Psoas muscle (tissue), 7 donors: ENCODE measurements at regions not wholly inside any gene's neighbourhood (a gene's known extent, or its start where the extent isn't known, plus 50 kb on each side); places are given as distances from the start of the nearest gene placed in this dataset.

Source experiments
- ATAC-seq, 4 donors: fragments of 200-7000 bp; cut with Tn5 transposase; one replicate each; pipeline ENCODE4 v1.9.1; 2020; ENCODE audit warnings: moderate library complexity in 3 of 4, mild to moderate bottlenecking in 2 of 4
- DNase-seq, 2 donors: peaks; one replicate each; pipeline ENCODE4 v3.0.0-alpha.2; 2020
- H3K27ac ChIP-seq: fragments of 200-600 bp; one replicate; pipeline ENCODE4 v1.8.0; 2022
- H3K27me3 ChIP-seq, 3 donors: fragments of 200-600 bp in 1 of 3; one replicate each; pipeline versions ENCODE4 v1.6.1 to v1.8.0; 2013 to 2022; ENCODE audit warnings: low read length in 2 of 3, mild to moderate bottlenecking in 2 of 3, moderate library complexity in 1 of 3; ENCODE audit not compliant: insufficient read depth in 3 of 3
- H3K36me3 ChIP-seq, 2 donors: fragments of 200-600 bp in 1 of 2; one replicate each; pipeline versions ENCODE4 v1.6.1 to v1.8.0; 2013 to 2022; ENCODE audit warnings: low read depth in 1 of 2, mild to moderate bottlenecking in 1 of 2, moderate library complexity in 1 of 2; ENCODE audit not compliant: insufficient read depth in 1 of 2
- H3K4me1 ChIP-seq: fragments of 200-600 bp; one replicate; pipeline ENCODE4 v1.8.0; 2022
- H3K4me3 ChIP-seq: fragments of 200-600 bp; one replicate; pipeline ENCODE4 v1.8.0; 2022; ENCODE audit warnings: mild to moderate bottlenecking
- H3K9me3 ChIP-seq: fragments of 200-600 bp; one replicate; pipeline ENCODE4 v1.8.0; 2022
- CTCF ChIP-seq: fragments of 200-600 bp; IDR thresholded peaks from one replicate; pipeline ENCODE4 v1.8.0; 2022; ENCODE audit warnings: antibody characterized with exemption
- WGBS, 3 donors: extraction: QIAGEN DNeasy Blood & Tissue Kit; methylation state at CpG; one replicate each; pipeline versions ENCODE4 v1.1.6 to v1.1.7; 2013; 5-methylcytosine and 5-hydroxymethylcytosine counted together
- intact Hi-C, 2 donors: fragments of 100-400 bp; cut with DNase I; formaldehyde crosslinking; loops; one replicate each; pipeline versions ENCODE4 v1.11.0 to v1.14.2; 2022
- donor health status: healthy with polysubstance abuse.
- donor health status: DM: no; HTN: no; CAD: no; lungs with moderate emphysema.
- donor health status: Bipolar disorder and iron deficiency.
- donor health status: healthy.
- donor health status: DM: yes; HTN: yes; CAD: no.
- donor health status: DM: no; HTN: no; CAD: no.
- donor health status: DM: yes; HTN: yes; CAD: no.

- no peaks in the 10 kb centered on the region for H3K27me3 ChIP-seq
- no peak for TF ChIP-seq CTCF
- H3K9me3 ChIP-seq = no peaks in the 10 kb centered on the region
- H3K36me3 ChIP-seq = no peaks in the 10 kb centered on the region
- no peak overlapping the region for H3K27ac ChIP-seq
- intact Hi-C loops = loop anchor here in 1 of 2 donors (10.0 kb wide), 1 partner anchor 290 kb away; the partner anchor contains the start of gene ZSWIM6
- peaks cover 17% of the 10 kb centered on the region for H3K4me1 ChIP-seq
- DNase-seq (no peak), ATAC-seq (no peak)
- WGBS, 3 donors = 81 to 96% (median 84%) methylated on average over 3 of the region's 3 CpGs
- peak overlapping the region; percentile 66 for H3K4me3 ChIP-seq
Measured at GRCh38 chr5:61624553-61625136, 292.6 kb downstream of the ZSWIM6 start.

GRCh38 chr5:61625137-61625561, 293.1 kb downstream of the ZSWIM6 start:
- Histone ChIP-seq H3K27me3 (no peaks in the 10 kb centered on the region), H3K4me1 (peaks cover 16% of the 10 kb centered on the region), H3K4me3 (peak overlapping the region; percentile 66), H3K27ac (no peak overlapping the region), H3K9me3 (no peaks in the 10 kb centered on the region), H3K36me3 (no peaks in the 10 kb centered on the region)
- no peak for ATAC-seq
- DNase-seq = no peak
- TF ChIP-seq CTCF = no peak
- WGBS, 3 donors = 31 to 67% (median 36%) methylated on average over 11 of the region's 11 CpGs
- intact Hi-C loops = loop anchor here in 1 of 2 donors (10.0 kb wide), 1 partner anchor 290 kb away; the partner anchor contains the start of gene ZSWIM6

GRCh38 chr5:61625681-61626621, 293.9 kb downstream of the ZSWIM6 start:
- DNase-seq = peak; percentile 75 to 87
- no peaks in the 10 kb centered on the region for H3K36me3 ChIP-seq
- peak; percentile 83 to 95 (median 92) for ATAC-seq
- peaks cover 8% of the 10 kb centered on the region for H3K4me1 ChIP-seq
- H3K27ac ChIP-seq = peak overlapping the region; percentile 39
- no peaks in the 10 kb centered on the region for H3K9me3 ChIP-seq
- intact Hi-C loops = loop anchor here in 1 of 2 donors (10.0 kb wide), 1 partner anchor 291 kb away; the partner anchor contains the start of gene ZSWIM6
- 9 to 13% (median 10%) methylated on average over 63 to 76 of the region's 76 CpGs for WGBS, 3 donors
- no peaks in the 10 kb centered on the region for H3K27me3 ChIP-seq
- H3K4me3 ChIP-seq = peak overlapping the region; percentile 66
- no peak for TF ChIP-seq CTCF

GRCh38 chr5:61626639-61627282, 294.7 kb downstream of the ZSWIM6 start:
- Histone ChIP-seq H3K27ac (no peak overlapping the region), H3K9me3 (no peaks in the 10 kb centered on the region), H3K36me3 (no peaks in the 10 kb centered on the region), H3K27me3 (no peaks in the 10 kb centered on the region), H3K4me1 (peaks cover 11% of the 10 kb centered on the region), H3K4me3 (peak overlapping the region; percentile 66)
- no peak for TF ChIP-seq CTCF
- DNase-seq (no peak), ATAC-seq (peak in 1 of 4 donors; percentile 44)
- intact Hi-C loops = loop anchor here in 1 of 2 donors (10.0 kb wide), 1 partner anchor 292 kb away; the partner anchor contains the start of gene ZSWIM6
- WGBS, 3 donors = 52 to 68% (median 56%) methylated on average over 10 of the region's 10 CpGs
